ENCODE measurements at regions not wholly inside any gene's neighbourhood (a gene's known extent, or its start where the extent isn't known, plus 50 kb on each side); places are given as distances from the start of the nearest gene placed in this dataset.

- DNase-seq (ENCODE audit: extremely low read depth in 1 of 4, low spot score in 3 of 4) (no peak), ATAC-seq (no peak), FAIRE-seq (no peak)
- H3K4me2 ChIP-seq (ENCODE audit: insufficient read depth, low read length): no peak overlapping the region
- WGBS (ENCODE audit: insufficient coverage, low coverage, missing lambda C conversion rate): 23% methylated on average over 2 of the region's 3 CpGs
- no peaks in the 10 kb centered on the region for H4K20me1 ChIP-seq (replicated peaks; ENCODE audit: control insufficient read depth, insufficient read depth, low read length)
- H3K9ac ChIP-seq (ENCODE audit: insufficient read depth in 1 of 2, low read depth in 2 of 2, low read length in 2 of 2): no peak overlapping the region
- H3K4me3 ChIP-seq: no peak overlapping the region
- peaks cover 3 to 11% of the 10 kb centered on the region in 2 experiments; a peak in 4 of 5 replicates for H3K27me3 ChIP-seq (ENCODE audit: control insufficient read depth in 2 of 2, insufficient read depth in 2 of 2, low read length in 2 of 2)
- no peak overlapping the region for H3K27ac ChIP-seq (ENCODE audit: extremely low read depth, low read depth, low read length)
- ChIA-PET POLR2A (no interaction called here), CTCF (ENCODE audit: low intra/inter-chr PET ratio) (no interaction called here)
- no TSS peak for BruUV-seq (replicated peaks)
- intact Hi-C loops (cut with micrococcal nuclease) (no loop called here), in situ Hi-C loops (cut with MboI) (no loop called here)
- H2AFZ ChIP-seq (ENCODE audit: low read depth, low read length): no peak overlapping the region
- no peaks in the 10 kb centered on the region for H3K79me2 ChIP-seq (ENCODE audit: control insufficient read depth, insufficient read depth, low read length)
- H3K36me3 ChIP-seq (ENCODE audit: control insufficient read depth, insufficient read depth, low read length): no peaks in the 10 kb centered on the region
- H3K4me1 ChIP-seq (replicated peaks in 1 of 2; ENCODE audit: control insufficient read depth in 2 of 2, insufficient read depth in 2 of 2, low read length in 2 of 2): no peaks in the 10 kb centered on the region; a peak in 1 of 5 replicates
- no peaks in the 10 kb centered on the region for H3K9me1 ChIP-seq (ENCODE audit: control insufficient read depth, insufficient read depth, low read length)
- H3K9me3 ChIP-seq (replicated peaks; ENCODE audit: control insufficient read depth, insufficient read depth, low read depth, low read length): no peaks in the 10 kb centered on the region
- TF ChIP-seq HCFC1 (IDR thresholded peaks at IDR 0.05; ENCODE audit: low read depth, low read length) (no peak), MTA3 (IDR thresholded peaks at IDR 0.05; ENCODE audit: borderline replicate concordance) (no peak), FOSL1 (tag; conservative IDR thresholded peaks at IDR 0.05) (no peak), ZNF316 (IDR thresholded peaks at IDR 0.05) (peak; percentile 70), MED1 (CRISPR knock-in tag; IDR thresholded peaks at IDR 0.05; ENCODE audit: borderline replicate concordance) (no peak), MAFG (tag; conservative IDR thresholded peaks at IDR 0.05) (peak; percentile 88), U2AF2 (optimal IDR thresholded peaks at IDR 0.05; ENCODE audit: low read depth, low read length) (no peak), HMG20B (CRISPR knock-in tag; IDR thresholded peaks at IDR 0.05) (no peak), ZNF740 (CRISPR knock-in tag; IDR thresholded peaks at IDR 0.05) (no peak), ZNF740 (tag; IDR thresholded peaks at IDR 0.05) (no peak), NFE2L1 (tag; IDR thresholded peaks at IDR 0.05; ENCODE audit: borderline replicate concordance, low read depth) (peak; percentile 74), ZBED1 (IDR thresholded peaks at IDR 0.05) (no peak), ZNF444 (CRISPR knock-in tag; IDR thresholded peaks at IDR 0.05) (no peak), ZNF512 (tag; IDR thresholded peaks at IDR 0.05) (peak; percentile 91), SRSF3 (IDR thresholded peaks at IDR 0.05; ENCODE audit: insufficient read depth, low read length) (no peak), TAF15 (IDR thresholded peaks at IDR 0.05; ENCODE audit: low read depth, low read length) (no peak), MAFF (IDR thresholded peaks at IDR 0.05; ENCODE audit: low read length) (peak; percentile 16; the same call in 1 of the 2 replicates), CBX8 (IDR thresholded peaks at IDR 0.05; ENCODE audit: borderline replicate concordance, extremely low read depth, low read depth, low read length, poor library complexity, severe bottlenecking) (no peak), ILF3 (IDR thresholded peaks at IDR 0.05; ENCODE audit: borderline replicate concordance) (no peak)
- TF ChIP-seq, protein P1, sequence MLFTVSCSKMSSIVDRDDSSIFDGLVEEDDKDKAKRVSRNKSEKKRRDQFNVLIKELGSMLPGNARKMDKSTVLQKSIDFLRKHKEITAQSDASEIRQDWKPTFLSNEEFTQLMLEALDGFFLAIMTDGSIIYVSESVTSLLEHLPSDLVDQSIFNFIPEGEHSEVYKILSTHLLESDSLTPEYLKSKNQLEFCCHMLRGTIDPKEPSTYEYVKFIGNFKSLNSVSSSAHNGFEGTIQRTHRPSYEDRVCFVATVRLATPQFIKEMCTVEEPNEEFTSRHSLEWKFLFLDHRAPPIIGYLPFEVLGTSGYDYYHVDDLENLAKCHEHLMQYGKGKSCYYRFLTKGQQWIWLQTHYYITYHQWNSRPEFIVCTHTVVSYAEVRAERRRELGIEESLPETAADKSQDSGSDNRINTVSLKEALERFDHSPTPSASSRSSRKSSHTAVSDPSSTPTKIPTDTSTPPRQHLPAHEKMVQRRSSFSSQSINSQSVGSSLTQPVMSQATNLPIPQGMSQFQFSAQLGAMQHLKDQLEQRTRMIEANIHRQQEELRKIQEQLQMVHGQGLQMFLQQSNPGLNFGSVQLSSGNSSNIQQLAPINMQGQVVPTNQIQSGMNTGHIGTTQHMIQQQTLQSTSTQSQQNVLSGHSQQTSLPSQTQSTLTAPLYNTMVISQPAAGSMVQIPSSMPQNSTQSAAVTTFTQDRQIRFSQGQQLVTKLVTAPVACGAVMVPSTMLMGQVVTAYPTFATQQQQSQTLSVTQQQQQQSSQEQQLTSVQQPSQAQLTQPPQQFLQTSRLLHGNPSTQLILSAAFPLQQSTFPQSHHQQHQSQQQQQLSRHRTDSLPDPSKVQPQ (CRISPR knock-in tag; IDR thresholded peaks at IDR 0.05; ENCODE audit: borderline replicate concordance): no peak
These were observed 123.3 kb upstream of the FAM204A start for GRCh38 chr10:118465300-118465874.

Measured in K562 (cell line).